ENCODE measurements at regions not wholly inside any gene's neighbourhood (a gene's known extent, or its start where the extent isn't known, plus 50 kb on each side); places are given as distances from the start of the nearest gene placed in this dataset.

DNA sequence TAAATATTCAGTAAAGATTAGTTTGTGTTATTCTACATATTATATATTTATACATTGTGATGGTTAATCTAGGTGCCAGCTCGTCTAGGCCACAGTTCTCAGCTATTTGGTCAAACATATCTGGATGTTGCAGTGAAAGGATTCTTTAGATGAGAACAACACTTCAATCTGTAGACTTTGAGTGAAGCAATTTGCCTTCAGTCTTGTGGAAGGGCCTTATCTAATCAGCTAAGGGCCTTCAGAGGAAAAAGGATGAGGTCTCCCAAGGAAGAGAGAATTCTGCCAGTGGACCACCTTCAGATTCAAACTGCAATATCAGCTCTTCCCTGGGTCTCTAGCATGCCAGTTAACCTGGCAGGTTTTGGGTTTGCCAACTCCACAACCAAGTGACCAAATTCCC, 112.0 kb downstream of the SH3TC2 start:
- no peak overlapping the region for H3K4me3 ChIP-seq (ENCODE audit: low read depth, low read length)
- H3K4me1 ChIP-seq (ENCODE audit: control insufficient read depth, insufficient read depth, low read length), result no peaks in the 10 kb centered on the region
- no peaks in the 10 kb centered on the region for H3K36me3 ChIP-seq (ENCODE audit: control insufficient read depth in 2 of 2, insufficient read depth in 1 of 2, low read length in 2 of 2)
- ChIA-PET POLR2A (no interaction called here), CTCF (interaction anchor here (0.7 to 1.8 kb wide), 5 partner anchors 9 to 210 kb away, joined by 3 to 7 read pairs (median 4); no protein-coding TSS in a partner anchor)
- no peak overlapping the region for H3K27ac ChIP-seq (ENCODE audit: extremely low read depth, low read depth, low read length)
- no peaks in the 10 kb centered on the region for H3K9me3 ChIP-seq (ENCODE audit: control insufficient read depth, insufficient read depth, low read depth, low read length)
- no peak for TF ChIP-seq ZNF837 (tag by site-specific recombination; IDR thresholded peaks at IDR 0.05)
- no peak for TF ChIP-seq SCRT1 (tag by site-specific recombination; IDR thresholded peaks at IDR 0.05; ENCODE audit: borderline replicate concordance)
- TF ChIP-seq FEZF1 (tag by site-specific recombination; IDR thresholded peaks at IDR 0.05), result no peak
- TF ChIP-seq ZNF423 (tag by site-specific recombination; IDR thresholded peaks at IDR 0.05), result no peak
- no peak for TF ChIP-seq ZNF350 (tag by site-specific recombination; IDR thresholded peaks at IDR 0.05)
- TF ChIP-seq ZXDB (tag by site-specific recombination; IDR thresholded peaks at IDR 0.05), result no peak
- no peak for TF ChIP-seq KLF8 (tag by site-specific recombination; IDR thresholded peaks at IDR 0.05)
- no peak for TF ChIP-seq ZNF157 (tag by site-specific recombination; IDR thresholded peaks at IDR 0.05)
- TF ChIP-seq ZNF658 (tag by site-specific recombination; IDR thresholded peaks at IDR 0.05), result no peak
- TF ChIP-seq ZNF473 (tag by site-specific recombination; IDR thresholded peaks at IDR 0.05), result no peak
- TF ChIP-seq, protein P1, sequence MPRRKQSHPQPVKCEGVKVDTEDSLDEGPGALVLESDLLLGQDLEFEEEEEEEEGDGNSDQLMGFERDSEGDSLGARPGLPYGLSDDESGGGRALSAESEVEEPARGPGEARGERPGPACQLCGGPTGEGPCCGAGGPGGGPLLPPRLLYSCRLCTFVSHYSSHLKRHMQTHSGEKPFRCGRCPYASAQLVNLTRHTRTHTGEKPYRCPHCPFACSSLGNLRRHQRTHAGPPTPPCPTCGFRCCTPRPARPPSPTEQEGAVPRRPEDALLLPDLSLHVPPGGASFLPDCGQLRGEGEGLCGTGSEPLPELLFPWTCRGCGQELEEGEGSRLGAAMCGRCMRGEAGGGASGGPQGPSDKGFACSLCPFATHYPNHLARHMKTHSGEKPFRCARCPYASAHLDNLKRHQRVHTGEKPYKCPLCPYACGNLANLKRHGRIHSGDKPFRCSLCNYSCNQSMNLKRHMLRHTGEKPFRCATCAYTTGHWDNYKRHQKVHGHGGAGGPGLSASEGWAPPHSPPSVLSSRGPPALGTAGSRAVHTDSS (tag by site-specific recombination; IDR thresholded peaks at IDR 0.05), result no peak
- no peak for TF ChIP-seq YY1 (tag by site-specific recombination; IDR thresholded peaks at IDR 0.05)
- TF ChIP-seq GLI4 (tag by site-specific recombination; IDR thresholded peaks at IDR 0.05), result no peak
- TF ChIP-seq ZNF433 (tag by site-specific recombination; IDR thresholded peaks at IDR 0.05; ENCODE audit: low read depth), result no peak
- TF ChIP-seq, protein P2, sequence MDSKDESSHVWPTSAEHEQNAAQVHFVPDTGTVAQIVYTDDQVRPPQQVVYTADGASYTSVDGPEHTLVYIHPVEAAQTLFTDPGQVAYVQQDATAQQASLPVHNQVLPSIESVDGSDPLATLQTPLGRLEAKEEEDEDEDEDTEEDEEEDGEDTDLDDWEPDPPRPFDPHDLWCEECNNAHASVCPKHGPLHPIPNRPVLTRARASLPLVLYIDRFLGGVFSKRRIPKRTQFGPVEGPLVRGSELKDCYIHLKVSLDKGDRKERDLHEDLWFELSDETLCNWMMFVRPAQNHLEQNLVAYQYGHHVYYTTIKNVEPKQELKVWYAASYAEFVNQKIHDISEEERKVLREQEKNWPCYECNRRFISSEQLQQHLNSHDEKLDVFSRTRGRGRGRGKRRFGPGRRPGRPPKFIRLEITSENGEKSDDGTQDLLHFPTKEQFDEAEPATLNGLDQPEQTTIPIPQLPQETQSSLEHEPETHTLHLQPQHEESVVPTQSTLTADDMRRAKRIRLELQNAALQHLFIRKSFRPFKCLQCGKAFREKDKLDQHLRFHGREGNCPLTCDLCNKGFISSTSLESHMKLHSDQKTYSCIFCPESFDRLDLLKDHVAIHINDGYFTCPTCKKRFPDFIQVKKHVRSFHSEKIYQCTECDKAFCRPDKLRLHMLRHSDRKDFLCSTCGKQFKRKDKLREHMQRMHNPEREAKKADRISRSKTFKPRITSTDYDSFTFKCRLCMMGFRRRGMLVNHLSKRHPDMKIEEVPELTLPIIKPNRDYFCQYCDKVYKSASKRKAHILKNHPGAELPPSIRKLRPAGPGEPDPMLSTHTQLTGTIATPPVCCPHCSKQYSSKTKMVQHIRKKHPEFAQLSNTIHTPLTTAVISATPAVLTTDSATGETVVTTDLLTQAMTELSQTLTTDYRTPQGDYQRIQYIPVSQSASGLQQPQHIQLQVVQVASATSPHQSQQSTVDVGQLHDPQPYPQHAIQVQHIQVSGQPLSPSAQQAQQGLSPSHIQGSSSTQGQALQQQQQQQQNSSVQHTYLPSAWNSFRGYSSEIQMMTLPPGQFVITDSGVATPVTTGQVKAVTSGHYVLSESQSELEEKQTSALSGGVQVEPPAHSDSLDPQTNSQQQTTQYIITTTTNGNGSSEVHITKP (tag by site-specific recombination; IDR thresholded peaks at IDR 0.05), result no peak
- TF ChIP-seq ZSCAN16 (tag by site-specific recombination; IDR thresholded peaks at IDR 0.05), result no peak
- TF ChIP-seq ZIC2 (tag by site-specific recombination; IDR thresholded peaks at IDR 0.05), result no peak
- TF ChIP-seq, protein P3, sequence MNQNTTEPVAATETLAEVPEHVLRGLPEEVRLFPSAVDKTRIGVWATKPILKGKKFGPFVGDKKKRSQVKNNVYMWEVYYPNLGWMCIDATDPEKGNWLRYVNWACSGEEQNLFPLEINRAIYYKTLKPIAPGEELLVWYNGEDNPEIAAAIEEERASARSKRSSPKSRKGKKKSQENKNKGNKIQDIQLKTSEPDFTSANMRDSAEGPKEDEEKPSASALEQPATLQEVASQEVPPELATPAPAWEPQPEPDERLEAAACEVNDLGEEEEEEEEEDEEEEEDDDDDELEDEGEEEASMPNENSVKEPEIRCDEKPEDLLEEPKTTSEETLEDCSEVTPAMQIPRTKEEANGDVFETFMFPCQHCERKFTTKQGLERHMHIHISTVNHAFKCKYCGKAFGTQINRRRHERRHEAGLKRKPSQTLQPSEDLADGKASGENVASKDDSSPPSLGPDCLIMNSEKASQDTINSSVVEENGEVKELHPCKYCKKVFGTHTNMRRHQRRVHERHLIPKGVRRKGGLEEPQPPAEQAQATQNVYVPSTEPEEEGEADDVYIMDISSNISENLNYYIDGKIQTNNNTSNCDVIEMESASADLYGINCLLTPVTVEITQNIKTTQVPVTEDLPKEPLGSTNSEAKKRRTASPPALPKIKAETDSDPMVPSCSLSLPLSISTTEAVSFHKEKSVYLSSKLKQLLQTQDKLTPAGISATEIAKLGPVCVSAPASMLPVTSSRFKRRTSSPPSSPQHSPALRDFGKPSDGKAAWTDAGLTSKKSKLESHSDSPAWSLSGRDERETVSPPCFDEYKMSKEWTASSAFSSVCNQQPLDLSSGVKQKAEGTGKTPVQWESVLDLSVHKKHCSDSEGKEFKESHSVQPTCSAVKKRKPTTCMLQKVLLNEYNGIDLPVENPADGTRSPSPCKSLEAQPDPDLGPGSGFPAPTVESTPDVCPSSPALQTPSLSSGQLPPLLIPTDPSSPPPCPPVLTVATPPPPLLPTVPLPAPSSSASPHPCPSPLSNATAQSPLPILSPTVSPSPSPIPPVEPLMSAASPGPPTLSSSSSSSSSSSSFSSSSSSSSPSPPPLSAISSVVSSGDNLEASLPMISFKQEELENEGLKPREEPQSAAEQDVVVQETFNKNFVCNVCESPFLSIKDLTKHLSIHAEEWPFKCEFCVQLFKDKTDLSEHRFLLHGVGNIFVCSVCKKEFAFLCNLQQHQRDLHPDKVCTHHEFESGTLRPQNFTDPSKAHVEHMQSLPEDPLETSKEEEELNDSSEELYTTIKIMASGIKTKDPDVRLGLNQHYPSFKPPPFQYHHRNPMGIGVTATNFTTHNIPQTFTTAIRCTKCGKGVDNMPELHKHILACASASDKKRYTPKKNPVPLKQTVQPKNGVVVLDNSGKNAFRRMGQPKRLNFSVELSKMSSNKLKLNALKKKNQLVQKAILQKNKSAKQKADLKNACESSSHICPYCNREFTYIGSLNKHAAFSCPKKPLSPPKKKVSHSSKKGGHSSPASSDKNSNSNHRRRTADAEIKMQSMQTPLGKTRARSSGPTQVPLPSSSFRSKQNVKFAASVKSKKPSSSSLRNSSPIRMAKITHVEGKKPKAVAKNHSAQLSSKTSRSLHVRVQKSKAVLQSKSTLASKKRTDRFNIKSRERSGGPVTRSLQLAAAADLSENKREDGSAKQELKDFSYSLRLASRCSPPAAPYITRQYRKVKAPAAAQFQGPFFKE (tag by site-specific recombination; IDR thresholded peaks at IDR 0.05; ENCODE audit: borderline replicate concordance), result no peak

Data from HEK293 (cell line).